Esophagus (tissue), 2 donors: ENCODE measurements at regions not wholly inside any gene's neighbourhood (a gene's known extent, or its start where the extent isn't known, plus 50 kb on each side); places are given as distances from the start of the nearest gene placed in this dataset.

Experiments
- H3K27ac ChIP-seq, 2 donors: one replicate each; pipeline ENCODE4 v1.5.1; 2013; ENCODE audit warnings: low read depth in 2 of 2, mild to moderate bottlenecking in 2 of 2, inconsistent platforms in 1 of 2, low read length in 1 of 2, moderate library complexity in 1 of 2
- H3K27me3 ChIP-seq, 2 donors: one replicate each; pipeline ENCODE4 v1.6.1; 2013; ENCODE audit warnings: low read length in 2 of 2, control low read depth in 1 of 2, mild to moderate bottlenecking in 1 of 2; ENCODE audit not compliant: insufficient read depth in 2 of 2, control insufficient read depth in 1 of 2
- H3K36me3 ChIP-seq, 2 donors: one replicate each; pipeline ENCODE4 v1.6.1; 2013; ENCODE audit warnings: low read length in 1 of 2; ENCODE audit not compliant: control insufficient read depth in 2 of 2, insufficient read depth in 2 of 2
- H3K4me1 ChIP-seq, 2 donors: one replicate each; pipeline ENCODE4 v1.6.1; 2013; ENCODE audit warnings: low read length in 1 of 2; ENCODE audit not compliant: control insufficient read depth in 2 of 2, insufficient read depth in 2 of 2
- H3K4me3 ChIP-seq, 2 donors: one replicate each; pipeline ENCODE4 v1.5.1; 2013; ENCODE audit warnings: low read length in 2 of 2, mild to moderate bottlenecking in 2 of 2, low read depth in 1 of 2, moderate library complexity in 1 of 2
- H3K9me3 ChIP-seq, 2 donors: one replicate each; pipeline ENCODE4 v1.6.1; 2013; ENCODE audit warnings: mild to moderate bottlenecking in 2 of 2, low read depth in 1 of 2, low read length in 1 of 2, moderate library complexity in 1 of 2; ENCODE audit not compliant: control insufficient read depth in 2 of 2, insufficient read depth in 1 of 2
- WGBS, 2 donors: extraction: QIAGEN DNeasy Blood & Tissue Kit; methylation state at CpG; one replicate each; pipeline ENCODE4 v1.1.7; 2013; 5-methylcytosine and 5-hydroxymethylcytosine counted together
- donor health status: healthy with polysubstance abuse.
- donor health status: Bipolar disorder and iron deficiency.

- H3K36me3 ChIP-seq: no peaks in the 10 kb centered on the region
- 40 to 57% methylated on average over 3 of the region's 3 CpGs for WGBS, 2 donors
- H3K9me3 ChIP-seq: no peaks in the 10 kb centered on the region
- no peak overlapping the region for H3K27ac ChIP-seq
- H3K4me1 ChIP-seq: no peaks in the 10 kb centered on the region
- H3K27me3 ChIP-seq: no peaks in the 10 kb centered on the region
- no peak overlapping the region for H3K4me3 ChIP-seq
Observed at GRCh38 chr6:8785223-8785622, 349.9 kb upstream of the SLC35B3 start.

GRCh38 chr6:8783191-8783590 is 347.8 kb upstream of the SLC35B3 start:
- Histone ChIP-seq H3K27ac (no peak overlapping the region), H3K4me1 (no peaks in the 10 kb centered on the region), H3K9me3 (no peaks in the 10 kb centered on the region), H3K27me3 (no peaks in the 10 kb centered on the region), H3K36me3 (no peaks in the 10 kb centered on the region), H3K4me3 (no peak overlapping the region)

- H3K9me3 ChIP-seq: no peaks in the 10 kb centered on the region
- WGBS, 2 donors: 79 to 81% methylated on average over 2 of the region's 2 CpGs
- H3K4me1 ChIP-seq: no peaks in the 10 kb centered on the region
Observed at GRCh38 chr6:8780653-8781052, 345.3 kb upstream of the SLC35B3 start.

GRCh38 chr6:8764733-8765132 is 329.4 kb upstream of the SLC35B3 start:
- no peaks in the 10 kb centered on the region for H3K27me3 ChIP-seq
- H3K9me3 ChIP-seq: no peaks in the 10 kb centered on the region
- 50 to 67% methylated on average over 1 of the region's 1 CpG for WGBS, 2 donors
- H3K27ac ChIP-seq: no peak overlapping the region
- no peak overlapping the region for H3K4me3 ChIP-seq
- H3K36me3 ChIP-seq: no peaks in the 10 kb centered on the region
- no peaks in the 10 kb centered on the region for H3K4me1 ChIP-seq

More at GRCh38 chr6:8780653-8781052, 345.3 kb upstream of the SLC35B3 start:
- H3K27ac ChIP-seq: no peak overlapping the region
- no peak overlapping the region for H3K4me3 ChIP-seq
- no peaks in the 10 kb centered on the region for H3K27me3 ChIP-seq
- H3K36me3 ChIP-seq: no peaks in the 10 kb centered on the region

GRCh38 chr6:8760951-8761350 is 325.6 kb upstream of the SLC35B3 start:
- H3K27ac ChIP-seq: no peak overlapping the region
- H3K36me3 ChIP-seq: no peaks in the 10 kb centered on the region
- H3K4me3 ChIP-seq: no peak overlapping the region
- WGBS, 2 donors: 68 to 88% methylated on average over 1 of the region's 1 CpG
- H3K27me3 ChIP-seq: no peaks in the 10 kb centered on the region
- no peaks in the 10 kb centered on the region for H3K9me3 ChIP-seq
- H3K4me1 ChIP-seq: no peaks in the 10 kb centered on the region

- H3K4me3 ChIP-seq: no peak overlapping the region
- no peaks in the 10 kb centered on the region for H3K27me3 ChIP-seq
- WGBS, 2 donors: 71 to 74% methylated on average over 4 of the region's 4 CpGs
- H3K27ac ChIP-seq: no peak overlapping the region
- H3K4me1 ChIP-seq: no peaks in the 10 kb centered on the region
- no peaks in the 10 kb centered on the region for H3K9me3 ChIP-seq
- H3K36me3 ChIP-seq: no peaks in the 10 kb centered on the region
Observed at GRCh38 chr6:8758412-8758811, 323.1 kb upstream of the SLC35B3 start.

GRCh38 chr6:8750627-8751026 is 315.3 kb upstream of the SLC35B3 start:
- Histone ChIP-seq H3K4me3 (no peak overlapping the region), H3K27me3 (no peaks in the 10 kb centered on the region)
- WGBS, 2 donors: 82 to 87% methylated on average over 4 of the region's 4 CpGs

GRCh38 chr6:8749465-8749864 is 314.1 kb upstream of the SLC35B3 start:
- H3K27ac ChIP-seq: no peak overlapping the region
- H3K4me3 ChIP-seq: no peak overlapping the region
- H3K36me3 ChIP-seq: no peaks in the 10 kb centered on the region
- H3K27me3 ChIP-seq: no peaks in the 10 kb centered on the region
- WGBS, 2 donors: 73 to 81% methylated on average over 1 of the region's 1 CpG
- H3K9me3 ChIP-seq: peaks cover 0 to 2% of the 10 kb centered on the region in 2 donors
- no peaks in the 10 kb centered on the region for H3K4me1 ChIP-seq

More at GRCh38 chr6:8750627-8751026, 315.3 kb upstream of the SLC35B3 start:
- Histone ChIP-seq H3K27ac (no peak overlapping the region), H3K4me1 (no peaks in the 10 kb centered on the region), H3K9me3 (peaks cover 0 to 2% of the 10 kb centered on the region in 2 donors), H3K36me3 (no peaks in the 10 kb centered on the region)

- 44 to 50% methylated on average over 5 of the region's 5 CpGs for WGBS, 2 donors
- Histone ChIP-seq H3K4me3 (peak overlapping the region in 1 of 2 donors; percentile 34), H3K27me3 (no peaks in the 10 kb centered on the region), H3K4me1 (no peaks in the 10 kb centered on the region), H3K9me3 (no peaks in the 10 kb centered on the region), H3K36me3 (no peaks in the 10 kb centered on the region), H3K27ac (no peak overlapping the region)
Observed at GRCh38 chr6:8743170-8743745, 307.9 kb upstream of the SLC35B3 start.

GRCh38 chr6:8739454-8739853 is 304.1 kb upstream of the SLC35B3 start:
- H3K4me3 ChIP-seq: no peak overlapping the region
- 74 to 76% methylated on average over 2 of the region's 2 CpGs for WGBS, 2 donors
- no peaks in the 10 kb centered on the region for H3K9me3 ChIP-seq
- no peaks in the 10 kb centered on the region for H3K36me3 ChIP-seq
- no peaks in the 10 kb centered on the region for H3K27me3 ChIP-seq
- H3K4me1 ChIP-seq: no peaks in the 10 kb centered on the region
- no peak overlapping the region for H3K27ac ChIP-seq
